SU-DHL-6 (cell line): ENCODE measurements at regions not wholly inside any gene's neighbourhood (a gene's known extent, or its start where the extent isn't known, plus 50 kb on each side); places are given as distances from the start of the nearest gene placed in this dataset.

ENCODE experiments used
- EZH2phosphoT487 ChIP-seq: fragments of 200-600 bp; sonication (generic), shearing (Covaris generic); conservative IDR thresholded peaks from 2 replicates; pipeline ENCODE4 v1.6.1; 2018; ENCODE audit warnings: mild to moderate bottlenecking, antibody characterized with exemption, low read length, moderate library complexity, mixed read lengths
- TF ChIP-seq, protein P1 (sequence below): fragments of 200-600 bp; sonication (generic); IDR thresholded peaks from one replicate; pipeline ENCODE4 v1.5.1; 2017; ENCODE audit warnings: antibody characterized with exemption, mild to moderate bottlenecking, low read length, moderate library complexity; ENCODE audit not compliant: insufficient read depth, poor library complexity, severe bottlenecking

DNA sequence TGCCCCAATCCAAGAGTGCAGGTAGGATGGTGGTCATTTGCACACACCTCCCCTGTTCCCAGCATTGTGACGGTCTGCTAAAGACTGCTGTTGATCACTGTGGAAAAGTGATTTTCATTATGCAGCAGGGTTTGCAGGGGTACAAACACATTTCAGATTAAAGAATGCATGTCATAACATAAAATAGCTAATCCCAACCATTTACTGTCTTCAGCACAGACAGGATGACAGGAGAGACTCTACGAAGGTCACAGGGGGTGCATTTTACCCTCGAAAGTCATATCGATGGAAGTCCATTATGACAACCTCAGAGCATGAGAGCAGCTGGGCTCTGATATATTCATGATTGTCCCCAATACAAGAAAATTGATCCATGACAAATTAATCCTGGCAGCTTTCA is 302.6 kb downstream of the AJAP1 start:
- TF ChIP-seq, protein P1, sequence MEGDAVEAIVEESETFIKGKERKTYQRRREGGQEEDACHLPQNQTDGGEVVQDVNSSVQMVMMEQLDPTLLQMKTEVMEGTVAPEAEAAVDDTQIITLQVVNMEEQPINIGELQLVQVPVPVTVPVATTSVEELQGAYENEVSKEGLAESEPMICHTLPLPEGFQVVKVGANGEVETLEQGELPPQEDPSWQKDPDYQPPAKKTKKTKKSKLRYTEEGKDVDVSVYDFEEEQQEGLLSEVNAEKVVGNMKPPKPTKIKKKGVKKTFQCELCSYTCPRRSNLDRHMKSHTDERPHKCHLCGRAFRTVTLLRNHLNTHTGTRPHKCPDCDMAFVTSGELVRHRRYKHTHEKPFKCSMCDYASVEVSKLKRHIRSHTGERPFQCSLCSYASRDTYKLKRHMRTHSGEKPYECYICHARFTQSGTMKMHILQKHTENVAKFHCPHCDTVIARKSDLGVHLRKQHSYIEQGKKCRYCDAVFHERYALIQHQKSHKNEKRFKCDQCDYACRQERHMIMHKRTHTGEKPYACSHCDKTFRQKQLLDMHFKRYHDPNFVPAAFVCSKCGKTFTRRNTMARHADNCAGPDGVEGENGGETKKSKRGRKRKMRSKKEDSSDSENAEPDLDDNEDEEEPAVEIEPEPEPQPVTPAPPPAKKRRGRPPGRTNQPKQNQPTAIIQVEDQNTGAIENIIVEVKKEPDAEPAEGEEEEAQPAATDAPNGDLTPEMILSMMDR = no peak
- TF ChIP-seq EZH2phosphoT487 = no peak
